T-cell (primary cell): ENCODE measurements at regions not wholly inside any gene's neighbourhood (a gene's known extent, or its start where the extent isn't known, plus 50 kb on each side); places are given as distances from the start of the nearest gene placed in this dataset.

Experiments
- ATAC-seq, 4 experiments: fragments of 200-7000 bp in 3 of 4; fragments of 150-1000 bp in 1 of 4; cut with Tn5 transposase; replicated peaks in 1 of 4; 1 replicate in 3 of 4; 2 replicates in 1 of 4; pipeline ENCODE4 v1.10.0; 2021; ENCODE audit warnings: moderate library complexity in 3 of 4, mild to moderate bottlenecking in 2 of 4, moderate number of reproducible peaks in 1 of 4
- CTCF ChIA-PET, 2 donors: fragments of 300-600 bp; sonication (Branson Sonifier 250); formaldehyde crosslinking; loops; one replicate each; lab custom pipeline; 2022; ENCODE audit warnings: antibody characterized with exemption in 2 of 2; lab: Charles Lee
- POLR2A ChIA-PET, 2 donors: fragments of 300-600 bp; sonication (Branson Sonifier 250); formaldehyde crosslinking; loops; one replicate each; lab custom pipeline; 2022; ENCODE audit warnings: antibody characterized with exemption in 2 of 2; lab: Charles Lee
- DNase-seq, 35 experiments: peaks; one replicate each; pipeline versions ENCODE4 v3.0.0 to v3.0.0-alpha.2; 2013 to 2023
- H3K27ac ChIP-seq: one replicate; pipeline ENCODE4 v1.5.1; 2013; ENCODE audit warnings: low read length
- H3K27me3 ChIP-seq, 2 experiments: replicated peaks in 1 of 2; 1 replicate in 1 of 2; 2 replicates in 1 of 2; pipeline versions ENCODE4 v1.6.1 to v1.7.0; 2013; ENCODE audit warnings: low read length in 1 of 2, mixed read lengths in 1 of 2; ENCODE audit not compliant: control insufficient read depth in 2 of 2, insufficient read depth in 2 of 2; ENCODE audit errors: extremely low read depth in 1 of 2
- H3K36me3 ChIP-seq, 2 donors: 1 replicate in 1 of 2; 2 replicates in 1 of 2; pipeline versions ENCODE4 v1.6.1 to v1.7.0; 2013; ENCODE audit warnings: low read length in 1 of 2; ENCODE audit not compliant: control insufficient read depth in 2 of 2, insufficient read depth in 1 of 2; ENCODE audit errors: extremely low read depth in 1 of 2
- H3K4me1 ChIP-seq, 2 experiments: 1 replicate in 1 of 2; 2 replicates in 1 of 2; pipeline versions ENCODE4 v1.6.1 to v1.7.0; 2013; ENCODE audit warnings: low read length in 2 of 2, mixed read lengths in 1 of 2; ENCODE audit not compliant: insufficient read depth in 2 of 2, control insufficient read depth in 1 of 2; ENCODE audit errors: extremely low read depth in 1 of 2
- H3K4me3 ChIP-seq, 2 donors: 1 replicate in 1 of 2; 2 replicates in 1 of 2; pipeline versions ENCODE4 v1.5.1 to v1.7.0; 2013; ENCODE audit warnings: mild to moderate bottlenecking in 2 of 2, low read length in 1 of 2, moderate library complexity in 1 of 2; ENCODE audit not compliant: control insufficient read depth in 1 of 2; ENCODE audit errors: extremely low read depth in 1 of 2
- H3K9me3 ChIP-seq: 2 replicates; pipeline ENCODE4 v1.7.0; 2013
- H3K27ac Mint-ChIP-seq, 2 donors: one replicate each; pipeline ENCODE4 v1.8.0; 2020 to 2021; ENCODE audit warnings: mild to moderate bottlenecking in 2 of 2, mixed read lengths in 2 of 2
- H3K27me3 Mint-ChIP-seq, 2 donors: one replicate each; pipeline ENCODE4 v1.8.0; 2021 to 2022; ENCODE audit warnings: mixed read lengths in 2 of 2
- H3K36me3 Mint-ChIP-seq: one replicate; pipeline ENCODE4 v1.8.0; 2021; ENCODE audit warnings: mixed read lengths
- H3K4me1 Mint-ChIP-seq, 3 donors: one replicate each; pipeline ENCODE4 v1.8.0; 2020 to 2022; ENCODE audit warnings: mixed read lengths in 3 of 3, mild to moderate bottlenecking in 1 of 3
- H3K4me3 Mint-ChIP-seq, 3 donors: one replicate each; pipeline ENCODE4 v1.8.0; 2020 to 2022; ENCODE audit warnings: mild to moderate bottlenecking in 3 of 3, mixed read lengths in 3 of 3, moderate library complexity in 3 of 3
- H3K9me3 Mint-ChIP-seq, 3 donors: one replicate each; pipeline ENCODE4 v1.8.0; 2020 to 2022; ENCODE audit warnings: mixed read lengths in 3 of 3
- WGBS: methylation state at CpG from one replicate; pipeline ENCODE4 v1.1.5; 2013; ENCODE audit warnings: missing lambda C conversion rate; ENCODE audit not compliant: insufficient coverage; 5-methylcytosine and 5-hydroxymethylcytosine counted together

DNA sequence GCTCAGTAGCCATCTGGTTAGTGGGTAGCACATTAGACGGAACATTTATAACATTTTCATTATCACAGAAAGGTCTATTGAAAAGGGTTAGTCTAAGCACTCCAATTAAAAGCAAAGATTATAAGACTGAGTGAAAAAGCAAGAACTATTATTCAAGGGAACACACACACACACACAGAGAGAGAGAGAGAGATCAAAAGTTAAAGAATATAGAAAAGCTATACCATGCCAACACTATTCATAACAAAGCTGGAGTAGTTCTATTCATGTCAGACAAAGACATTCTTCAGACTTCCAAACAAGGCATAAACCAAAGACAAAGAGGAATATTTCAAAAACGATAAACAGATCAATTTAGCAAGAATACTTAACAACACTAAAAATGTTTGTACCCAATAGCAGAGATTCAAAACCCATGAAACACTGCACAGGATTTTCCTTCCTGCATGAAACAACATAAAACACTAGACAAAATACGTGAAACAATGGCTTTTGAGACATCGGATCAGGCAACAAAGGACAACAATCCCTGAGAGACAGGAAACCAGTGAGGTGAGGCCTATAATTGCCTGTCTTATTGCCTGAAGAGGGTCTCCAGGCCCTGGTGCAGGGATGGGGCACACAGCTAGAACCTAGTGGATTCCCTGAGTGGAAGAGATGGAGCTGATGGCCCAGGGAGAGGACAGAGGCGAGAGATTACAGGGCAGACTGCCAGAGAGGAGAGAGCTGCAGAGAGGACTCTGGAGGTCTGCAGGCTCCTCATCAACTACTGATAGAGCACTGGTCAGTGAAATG, 83.6 kb upstream of the NPAS2 start:
- H3K9me3 Mint-ChIP-seq = no peaks in the 10 kb centered on the region
- H3K36me3 Mint-ChIP-seq = no peaks in the 10 kb centered on the region
- ChIA-PET POLR2A (no interaction called here), CTCF (interaction anchor here (0.6 to 1.0 kb wide), 2 partner anchors 18 to 130 kb away, joined by 3 read pairs; no protein-coding TSS in a partner anchor)
- H3K4me1 Mint-ChIP-seq = no peaks in the 10 kb centered on the region
- Histone ChIP-seq H3K27me3 (no peaks in the 10 kb centered on the region), H3K9me3 (no peaks in the 10 kb centered on the region), H3K4me3 (no peak overlapping the region), H3K27ac (no peak overlapping the region), H3K36me3 (no peaks in the 10 kb centered on the region), H3K4me1 (no peaks in the 10 kb centered on the region)
- no peak overlapping the region for H3K27ac Mint-ChIP-seq
- DNase-seq (no peak), ATAC-seq (no peak)
- 89% methylated on average over 3 of the region's 5 CpGs for WGBS
- H3K4me3 Mint-ChIP-seq = no peak overlapping the region
- H3K27me3 Mint-ChIP-seq = peaks cover 15 to 16% of the 10 kb centered on the region in 2 donors

DNA sequence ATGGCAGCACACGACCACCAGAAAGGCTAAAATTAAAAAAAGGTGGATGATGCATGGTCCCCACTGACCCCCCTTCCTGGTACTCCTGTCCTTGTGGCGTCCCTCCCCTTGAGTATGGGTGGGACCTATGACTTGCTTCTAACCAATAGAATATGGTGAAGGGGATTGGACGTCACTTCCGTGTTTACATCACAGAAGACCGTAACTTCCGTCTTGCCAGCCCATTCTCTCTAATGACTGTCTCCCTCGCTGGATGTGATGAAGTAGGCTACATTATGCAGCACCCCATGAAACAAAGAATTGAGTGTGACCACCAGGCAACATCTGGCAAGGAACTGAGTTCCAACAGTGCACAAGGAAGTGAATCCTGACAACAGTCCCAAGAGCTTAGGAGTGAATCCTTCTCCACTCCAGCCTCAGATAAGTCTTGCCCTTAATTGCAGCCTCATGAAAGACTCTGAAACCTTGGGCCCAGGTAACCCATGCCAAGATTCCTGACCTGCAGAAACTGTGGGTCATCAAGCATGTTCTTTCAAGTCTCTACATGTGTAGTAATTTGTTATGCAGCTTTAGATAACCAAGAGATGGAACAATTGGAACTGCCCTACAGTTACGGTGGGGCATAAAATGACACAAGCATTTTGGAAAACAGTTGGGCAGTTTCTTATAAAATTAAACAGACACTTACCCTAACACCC, 80.1 kb upstream of the NPAS2 start:
- no peak overlapping the region for H3K4me3 Mint-ChIP-seq
- H3K27ac ChIP-seq = no peak overlapping the region
- H3K27me3 Mint-ChIP-seq = peaks cover 9 to 13% of the 10 kb centered on the region in 2 donors
- H3K36me3 Mint-ChIP-seq = no peaks in the 10 kb centered on the region
- H3K9me3 Mint-ChIP-seq = no peaks in the 10 kb centered on the region
- H3K27me3 ChIP-seq = no peaks in the 10 kb centered on the region
- CTCF ChIA-PET = no interaction called here
- POLR2A ChIA-PET = no interaction called here
- H3K27ac Mint-ChIP-seq = no peak overlapping the region
- H3K4me3 ChIP-seq = no peak overlapping the region
- no CpG with 5 or more reads among the region's 8 CpGs for WGBS
- DNase-seq (no peak), ATAC-seq (no peak)
- no peaks in the 10 kb centered on the region for H3K9me3 ChIP-seq
- no peaks in the 10 kb centered on the region for H3K4me1 ChIP-seq
- H3K4me1 Mint-ChIP-seq = no peaks in the 10 kb centered on the region
- no peaks in the 10 kb centered on the region for H3K36me3 ChIP-seq

DNA sequence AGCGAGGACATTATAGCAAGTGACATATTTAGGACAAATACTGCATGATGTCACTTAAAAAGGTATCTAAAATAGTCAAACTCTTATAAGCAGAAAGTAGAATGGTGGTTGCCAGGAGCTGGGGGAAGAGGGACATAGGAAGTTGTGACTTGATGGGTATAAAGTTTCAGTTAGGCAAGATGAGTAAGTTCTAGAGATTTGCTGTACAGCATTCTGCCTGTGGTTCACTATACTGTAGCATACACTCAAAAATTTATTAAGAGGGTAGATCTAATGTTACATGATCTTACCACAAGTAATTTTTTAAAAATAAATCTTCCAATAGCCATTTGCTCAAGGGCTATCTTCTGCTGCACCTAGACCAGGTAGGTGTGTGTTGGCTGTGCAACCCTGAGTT, 78.1 kb upstream of the NPAS2 start:
- CTCF ChIA-PET = no interaction called here
- ATAC-seq = no peak

DNA sequence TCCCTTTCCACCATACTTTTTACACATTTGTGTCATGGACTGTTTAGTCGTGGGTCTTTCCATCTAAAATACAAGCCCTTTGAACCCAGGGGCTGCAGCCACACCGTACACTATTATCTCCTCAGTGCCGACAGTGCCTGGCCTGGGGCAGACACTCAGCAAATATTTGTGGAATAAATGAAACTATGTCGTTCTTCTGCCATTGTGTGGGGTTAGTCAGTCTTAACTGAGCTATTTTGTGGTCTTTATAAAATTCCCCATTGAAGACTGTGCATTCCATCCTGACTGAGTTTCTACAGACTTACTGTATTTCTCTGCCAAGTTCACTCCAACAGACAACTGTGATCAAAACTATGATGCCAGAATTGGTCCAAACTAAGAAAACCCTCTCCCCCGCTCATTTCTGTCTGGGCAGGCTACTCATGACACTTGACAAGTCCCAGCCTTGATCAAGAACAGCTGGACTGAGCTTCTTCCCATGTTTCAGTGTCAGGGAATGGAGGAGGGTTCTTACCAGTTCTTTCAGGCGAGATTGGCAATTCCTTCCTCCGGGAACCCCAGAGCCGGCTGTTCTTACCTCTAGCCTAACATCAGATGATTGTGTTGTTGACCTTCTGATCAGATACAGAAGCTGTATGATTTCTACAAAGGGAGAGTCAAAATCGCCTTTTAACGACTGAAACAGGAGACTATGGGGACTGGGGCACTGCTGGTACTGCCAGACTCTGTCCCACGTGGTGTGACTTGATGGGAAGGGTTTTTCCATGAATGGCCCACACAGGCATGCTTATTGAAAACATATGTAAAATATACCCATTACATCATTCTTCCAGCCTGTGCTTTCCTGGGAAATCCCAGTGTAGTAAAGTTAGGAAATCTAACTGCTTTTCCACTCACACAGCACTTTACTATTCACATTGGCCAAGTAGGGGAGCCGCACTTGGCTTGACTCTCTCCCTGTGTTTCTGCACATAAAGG, 77.4 kb upstream of the NPAS2 start:
- peaks cover 7 to 11% of the 10 kb centered on the region in 2 donors for H3K27me3 Mint-ChIP-seq
- Histone ChIP-seq H3K4me1 (no peaks in the 10 kb centered on the region), H3K9me3 (no peaks in the 10 kb centered on the region), H3K4me3 (no peak overlapping the region), H3K27me3 (no peaks in the 10 kb centered on the region), H3K27ac (no peak overlapping the region), H3K36me3 (no peaks in the 10 kb centered on the region)
- ATAC-seq (no peak), DNase-seq (no peak)
- H3K27ac Mint-ChIP-seq = no peak overlapping the region
- no peaks in the 10 kb centered on the region for H3K36me3 Mint-ChIP-seq
- WGBS = no CpG with 5 or more reads among the region's 12 CpGs
- ChIA-PET POLR2A (no interaction called here), CTCF (no interaction called here)
- no peak overlapping the region for H3K4me3 Mint-ChIP-seq
- no peaks in the 10 kb centered on the region for H3K9me3 Mint-ChIP-seq
- H3K4me1 Mint-ChIP-seq = peaks cover 0 to under 1% (median 0%) of the 10 kb centered on the region in 3 donors

More for the DNA sequence above, 78.1 kb upstream of the NPAS2 start:
- POLR2A ChIA-PET = no interaction called here
- Mint-ChIP-seq H3K27ac (no peak overlapping the region), H3K4me3 (no peak overlapping the region), H3K4me1 (no peaks in the 10 kb centered on the region), H3K27me3 (peaks cover 7 to 9% of the 10 kb centered on the region in 2 donors), H3K36me3 (no peaks in the 10 kb centered on the region), H3K9me3 (no peaks in the 10 kb centered on the region)
- Histone ChIP-seq H3K9me3 (no peaks in the 10 kb centered on the region), H3K27ac (no peak overlapping the region), H3K27me3 (no peaks in the 10 kb centered on the region), H3K36me3 (no peaks in the 10 kb centered on the region), H3K4me1 (no peaks in the 10 kb centered on the region), H3K4me3 (no peak overlapping the region)
- no CpG with 5 or more reads among the region's 1 CpG for WGBS
- no peak for DNase-seq

DNA sequence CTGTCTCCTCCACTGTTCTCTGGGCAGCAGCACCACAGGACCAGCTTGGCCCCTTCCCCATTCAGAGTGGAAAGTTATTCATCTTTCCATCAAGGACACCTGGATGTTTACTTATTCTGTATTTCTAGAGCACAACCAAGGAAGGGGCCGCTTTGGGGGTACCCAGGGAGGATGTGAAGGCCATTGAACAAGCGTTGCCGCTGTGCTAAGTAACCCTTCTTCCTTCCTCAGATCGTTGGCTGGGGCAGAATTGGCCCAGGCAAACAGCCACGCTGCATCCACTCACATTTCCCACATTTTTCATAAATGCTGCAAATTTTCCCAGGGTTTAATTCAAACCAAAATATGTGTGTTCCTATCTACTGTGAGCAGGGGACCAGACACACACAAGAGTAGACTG, 76.2 kb upstream of the NPAS2 start:
- POLR2A ChIA-PET = no interaction called here
- H3K27ac Mint-ChIP-seq = no peak overlapping the region
- no peak overlapping the region for H3K27ac ChIP-seq
- ATAC-seq (no peak), DNase-seq (no peak)
- no peaks in the 10 kb centered on the region for H3K9me3 Mint-ChIP-seq
- peaks cover 7 to 13% of the 10 kb centered on the region in 2 donors for H3K27me3 Mint-ChIP-seq
- H3K9me3 ChIP-seq = no peaks in the 10 kb centered on the region
- H3K27me3 ChIP-seq = peaks cover 0 to 4% of the 10 kb centered on the region in 2 experiments
- H3K4me3 ChIP-seq = no peak overlapping the region
- H3K36me3 Mint-ChIP-seq = no peaks in the 10 kb centered on the region
- CTCF ChIA-PET = no interaction called here
- H3K4me1 ChIP-seq = peaks cover 0 to 8% of the 10 kb centered on the region in 2 experiments
- H3K4me3 Mint-ChIP-seq = no peak overlapping the region
- H3K36me3 ChIP-seq = no peaks in the 10 kb centered on the region
- 60% methylated on average over 1 of the region's 5 CpGs for WGBS
- peaks cover 2 to 6% (median 5%) of the 10 kb centered on the region in 3 donors for H3K4me1 Mint-ChIP-seq

DNA sequence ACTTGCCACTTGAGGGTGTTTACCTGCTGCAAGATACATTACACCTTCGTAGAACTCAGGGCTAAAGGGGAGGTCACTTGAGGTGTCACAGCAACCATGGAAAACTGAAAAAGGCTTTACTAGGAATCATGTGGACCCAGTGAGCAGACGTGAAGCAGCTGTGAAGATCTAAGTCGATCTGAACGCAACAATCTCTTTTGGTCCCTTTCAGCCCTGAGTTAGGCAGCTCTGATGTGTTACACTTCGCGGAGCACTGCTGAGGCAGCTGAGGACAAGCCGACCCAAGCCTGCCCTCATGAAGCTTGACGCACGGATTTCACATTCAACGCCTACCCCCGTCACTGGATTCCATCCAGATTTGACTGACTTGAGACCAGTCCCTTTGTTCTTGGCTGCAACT, 75.8 kb upstream of the NPAS2 start:
- peaks cover 7 to 13% of the 10 kb centered on the region in 2 donors for H3K27me3 Mint-ChIP-seq

More for the DNA sequence above, 75.8 kb upstream of the NPAS2 start:
- Histone ChIP-seq H3K27ac (no peak overlapping the region), H3K9me3 (no peaks in the 10 kb centered on the region), H3K4me3 (no peak overlapping the region), H3K4me1 (peaks cover 0 to 8% of the 10 kb centered on the region in 2 experiments), H3K36me3 (no peaks in the 10 kb centered on the region), H3K27me3 (peaks cover 0 to 4% of the 10 kb centered on the region in 2 experiments)
- WGBS = 90% methylated on average over 11 of the region's 11 CpGs
- Mint-ChIP-seq H3K9me3 (no peaks in the 10 kb centered on the region), H3K36me3 (no peaks in the 10 kb centered on the region), H3K4me1 (peaks cover 2 to 6% (median 5%) of the 10 kb centered on the region in 3 donors), H3K4me3 (no peak overlapping the region), H3K27ac (no peak overlapping the region)
- ATAC-seq (no peak), DNase-seq (no peak)
- CTCF ChIA-PET = interaction anchor here in 1 of 2 donors (0.6 kb wide), 1 partner anchor 156 kb away, joined by 5 read pairs; no protein-coding TSS in a partner anchor
- POLR2A ChIA-PET = no interaction called here
